SU-DHL-6 (cell line): ENCODE measurements at regions not wholly inside any gene's neighbourhood (a gene's known extent, or its start where the extent isn't known, plus 50 kb on each side); places are given as distances from the start of the nearest gene placed in this dataset.

Source experiments
- EZH2phosphoT487 ChIP-seq: fragments of 200-600 bp; sonication (generic), shearing (Covaris generic); conservative IDR thresholded peaks from 2 replicates; pipeline ENCODE4 v1.6.1; 2018; ENCODE audit warnings: mild to moderate bottlenecking, antibody characterized with exemption, low read length, moderate library complexity, mixed read lengths
- TF ChIP-seq, protein P1 (sequence below): fragments of 200-600 bp; sonication (generic); IDR thresholded peaks from one replicate; pipeline ENCODE4 v1.5.1; 2017; ENCODE audit warnings: antibody characterized with exemption, mild to moderate bottlenecking, low read length, moderate library complexity; ENCODE audit not compliant: insufficient read depth, poor library complexity, severe bottlenecking

DNA sequence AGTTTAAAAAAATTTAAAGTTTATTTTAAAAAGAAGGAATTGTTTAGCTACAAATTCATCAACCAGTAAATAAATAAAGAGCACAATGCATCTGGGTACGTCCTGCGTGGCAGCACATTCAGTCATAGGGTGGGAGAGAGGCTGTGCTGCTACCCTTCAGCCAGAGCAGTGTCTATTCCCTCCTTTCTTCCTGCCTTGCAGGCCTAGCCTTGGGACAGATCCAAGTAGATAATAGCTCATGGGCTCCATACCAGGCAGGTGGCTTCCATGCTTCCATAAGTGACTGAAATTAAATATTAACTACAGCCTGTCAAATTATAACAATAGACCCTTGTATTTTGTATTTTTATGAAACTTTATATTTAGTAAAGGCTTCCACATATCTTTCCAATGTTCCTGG lies 408.3 kb upstream of the RGMB start:
- TF ChIP-seq, protein P1, sequence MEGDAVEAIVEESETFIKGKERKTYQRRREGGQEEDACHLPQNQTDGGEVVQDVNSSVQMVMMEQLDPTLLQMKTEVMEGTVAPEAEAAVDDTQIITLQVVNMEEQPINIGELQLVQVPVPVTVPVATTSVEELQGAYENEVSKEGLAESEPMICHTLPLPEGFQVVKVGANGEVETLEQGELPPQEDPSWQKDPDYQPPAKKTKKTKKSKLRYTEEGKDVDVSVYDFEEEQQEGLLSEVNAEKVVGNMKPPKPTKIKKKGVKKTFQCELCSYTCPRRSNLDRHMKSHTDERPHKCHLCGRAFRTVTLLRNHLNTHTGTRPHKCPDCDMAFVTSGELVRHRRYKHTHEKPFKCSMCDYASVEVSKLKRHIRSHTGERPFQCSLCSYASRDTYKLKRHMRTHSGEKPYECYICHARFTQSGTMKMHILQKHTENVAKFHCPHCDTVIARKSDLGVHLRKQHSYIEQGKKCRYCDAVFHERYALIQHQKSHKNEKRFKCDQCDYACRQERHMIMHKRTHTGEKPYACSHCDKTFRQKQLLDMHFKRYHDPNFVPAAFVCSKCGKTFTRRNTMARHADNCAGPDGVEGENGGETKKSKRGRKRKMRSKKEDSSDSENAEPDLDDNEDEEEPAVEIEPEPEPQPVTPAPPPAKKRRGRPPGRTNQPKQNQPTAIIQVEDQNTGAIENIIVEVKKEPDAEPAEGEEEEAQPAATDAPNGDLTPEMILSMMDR: no peak
- no peak for TF ChIP-seq EZH2phosphoT487
